Activated naive CD4-positive, alpha-beta T cell treated with anti-CD3 and anti-CD28 coated beads for 36 hours (primary cell): ENCODE measurements at regions not wholly inside any gene's neighbourhood (a gene's known extent, or its start where the extent isn't known, plus 50 kb on each side); places are given as distances from the start of the nearest gene placed in this dataset.

ENCODE experiments used
- CTCF ChIA-PET: fragments of 350-600 bp; sonication (Branson Sonifier 250); formaldehyde crosslinking; loops from one replicate; lab custom pipeline; 2021; ENCODE audit warnings: antibody characterized with exemption; lab: Charles Lee
- DNase-seq: peaks from one replicate; pipeline ENCODE4 v3.0.0-alpha.2; 2020
- H3K27ac Mint-ChIP-seq: one replicate; pipeline ENCODE4 v1.8.0; 2021; ENCODE audit warnings: mild to moderate bottlenecking, mixed read lengths
- H3K27me3 Mint-ChIP-seq: one replicate; pipeline ENCODE4 v1.8.0; 2021; ENCODE audit warnings: low read depth, mixed read lengths
- H3K36me3 Mint-ChIP-seq: one replicate; pipeline ENCODE4 v1.8.0; 2021; ENCODE audit warnings: low read depth, mixed read lengths
- H3K4me1 Mint-ChIP-seq: one replicate; pipeline ENCODE4 v1.8.0; 2021; ENCODE audit warnings: low read depth, mixed read lengths
- H3K4me3 Mint-ChIP-seq: one replicate; pipeline ENCODE4 v1.8.0; 2021; ENCODE audit warnings: mild to moderate bottlenecking, moderate library complexity, mixed read lengths
- H3K9me3 Mint-ChIP-seq: one replicate; pipeline ENCODE4 v1.8.0; 2021; ENCODE audit warnings: mixed read lengths
- intact Hi-C: fragments of 100-400 bp; cut with micrococcal nuclease; formaldehyde crosslinking; loops from one replicate; pipeline ENCODE4 v1.15.1; 2023

GRCh38 chr14:87231336-87232026 lies 761.5 kb downstream of the GALC start:
- no peak overlapping the region for H3K4me3 Mint-ChIP-seq
- no peak overlapping the region for H3K27ac Mint-ChIP-seq
- H3K4me1 Mint-ChIP-seq: no peaks in the 10 kb centered on the region
- CTCF ChIA-PET: no interaction called here
- no peaks in the 10 kb centered on the region for H3K27me3 Mint-ChIP-seq
- peaks cover 9% of the 10 kb centered on the region for H3K9me3 Mint-ChIP-seq
- intact Hi-C loops: no loop called here
- DNase-seq: no peak
- H3K36me3 Mint-ChIP-seq: no peaks in the 10 kb centered on the region

DNA sequence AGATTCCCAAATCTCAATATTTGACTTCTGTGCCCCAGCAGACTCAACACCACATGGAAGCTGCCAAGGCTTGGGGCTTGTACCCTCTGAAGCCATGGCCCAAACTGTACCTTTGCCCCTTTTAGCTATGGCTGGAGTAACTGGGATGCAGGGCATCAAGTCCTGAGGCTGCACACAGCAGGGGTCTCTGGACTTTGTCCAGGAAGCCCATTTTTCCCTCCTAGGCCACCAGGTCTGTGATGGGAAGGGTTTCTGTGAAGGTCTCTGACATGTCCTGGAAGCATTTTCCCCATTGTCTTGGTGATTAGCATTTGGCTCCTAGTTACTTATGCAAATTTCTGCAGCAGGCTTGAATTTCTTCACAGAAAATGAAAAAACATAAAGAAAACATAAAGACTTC lies 762.3 kb downstream of the GALC start:
- no peaks in the 10 kb centered on the region for H3K27me3 Mint-ChIP-seq
- DNase-seq: no peak
- H3K4me1 Mint-ChIP-seq: no peaks in the 10 kb centered on the region
- peaks cover 9% of the 10 kb centered on the region for H3K9me3 Mint-ChIP-seq
- CTCF ChIA-PET: no interaction called here
- intact Hi-C loops: no loop called here
- no peak overlapping the region for H3K4me3 Mint-ChIP-seq
- H3K36me3 Mint-ChIP-seq: no peaks in the 10 kb centered on the region
- H3K27ac Mint-ChIP-seq: no peak overlapping the region

- Mint-ChIP-seq H3K36me3 (no peaks in the 10 kb centered on the region), H3K27me3 (no peaks in the 10 kb centered on the region), H3K4me3 (no peak overlapping the region), H3K9me3 (peaks cover 9% of the 10 kb centered on the region), H3K4me1 (no peaks in the 10 kb centered on the region), H3K27ac (no peak overlapping the region)
- no peak for DNase-seq
- CTCF ChIA-PET: no interaction called here
- intact Hi-C loops: no loop called here
These were observed 763.9 kb downstream of the GALC start for GRCh38 chr14:87229131-87229530.

- H3K27ac Mint-ChIP-seq: no peak overlapping the region
These were observed 776.0 kb downstream of the GALC start for GRCh38 chr14:87217023-87217422.

DNA sequence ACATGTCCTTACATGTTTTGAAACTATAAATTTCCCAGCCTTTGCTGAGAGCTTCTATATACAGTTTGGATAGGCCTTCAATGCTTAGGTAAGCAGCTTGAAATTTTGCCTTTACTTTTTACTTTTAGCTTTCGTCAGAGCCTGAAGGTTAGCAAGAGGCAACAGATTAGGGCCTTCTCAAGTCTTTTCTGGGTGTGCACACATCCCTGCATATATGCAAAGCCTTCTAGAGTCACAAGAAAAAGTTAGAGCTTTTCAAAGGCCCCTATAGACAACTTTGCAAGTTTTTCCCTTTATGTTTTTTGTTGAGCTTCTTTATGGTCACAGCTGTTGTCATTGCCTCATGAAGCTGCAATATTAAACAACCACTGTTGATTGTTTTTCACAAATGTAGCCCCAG lies 778.4 kb downstream of the GALC start:
- Mint-ChIP-seq H3K36me3 (no peaks in the 10 kb centered on the region), H3K4me1 (no peaks in the 10 kb centered on the region), H3K9me3 (peaks cover 10% of the 10 kb centered on the region), H3K27ac (no peak overlapping the region), H3K4me3 (no peak overlapping the region), H3K27me3 (no peaks in the 10 kb centered on the region)
- intact Hi-C loops: no loop called here
- no peak for DNase-seq
- CTCF ChIA-PET: interaction anchor here (0.7 kb wide), 1 partner anchor 27 kb away, joined by 3 read pairs; no protein-coding TSS in a partner anchor

More at GRCh38 chr14:87217023-87217422, 776.0 kb downstream of the GALC start:
- H3K9me3 Mint-ChIP-seq: peaks cover 8% of the 10 kb centered on the region
- intact Hi-C loops: no loop called here
- H3K4me1 Mint-ChIP-seq: no peaks in the 10 kb centered on the region
- H3K4me3 Mint-ChIP-seq: no peak overlapping the region
- no peaks in the 10 kb centered on the region for H3K36me3 Mint-ChIP-seq
- no peaks in the 10 kb centered on the region for H3K27me3 Mint-ChIP-seq
- CTCF ChIA-PET: no interaction called here
- DNase-seq: no peak

GRCh38 chr14:87207756-87208155 lies 785.2 kb downstream of the GALC start:
- intact Hi-C loops: no loop called here
- no peak for DNase-seq
- H3K27ac Mint-ChIP-seq: no peak overlapping the region
- no peaks in the 10 kb centered on the region for H3K27me3 Mint-ChIP-seq
- H3K4me1 Mint-ChIP-seq: no peaks in the 10 kb centered on the region
- H3K36me3 Mint-ChIP-seq: no peaks in the 10 kb centered on the region
- H3K4me3 Mint-ChIP-seq: no peak overlapping the region
- CTCF ChIA-PET: no interaction called here
- peaks cover 6% of the 10 kb centered on the region for H3K9me3 Mint-ChIP-seq

GRCh38 chr14:87205811-87206210 lies 787.2 kb downstream of the GALC start:
- DNase-seq: no peak
- CTCF ChIA-PET: no interaction called here
- H3K27me3 Mint-ChIP-seq: no peaks in the 10 kb centered on the region
- no peaks in the 10 kb centered on the region for H3K4me1 Mint-ChIP-seq
- peaks cover 3% of the 10 kb centered on the region for H3K9me3 Mint-ChIP-seq
- no peak overlapping the region for H3K4me3 Mint-ChIP-seq
- no peaks in the 10 kb centered on the region for H3K36me3 Mint-ChIP-seq
- H3K27ac Mint-ChIP-seq: no peak overlapping the region
- intact Hi-C loops: no loop called here

- Mint-ChIP-seq H3K4me1 (no peaks in the 10 kb centered on the region), H3K9me3 (peaks cover 2% of the 10 kb centered on the region), H3K36me3 (no peaks in the 10 kb centered on the region), H3K27me3 (no peaks in the 10 kb centered on the region), H3K4me3 (no peak overlapping the region), H3K27ac (no peak overlapping the region)
- intact Hi-C loops: no loop called here
- CTCF ChIA-PET: no interaction called here
- DNase-seq: no peak
These were observed 789.6 kb downstream of the GALC start for GRCh38 chr14:87203346-87203745.

GRCh38 chr14:87199381-87199780 lies 793.6 kb downstream of the GALC start:
- Mint-ChIP-seq H3K36me3 (no peaks in the 10 kb centered on the region), H3K27ac (no peak overlapping the region), H3K4me1 (no peaks in the 10 kb centered on the region), H3K27me3 (no peaks in the 10 kb centered on the region), H3K4me3 (no peak overlapping the region), H3K9me3 (peaks cover 7% of the 10 kb centered on the region)
- CTCF ChIA-PET: no interaction called here
- DNase-seq: no peak
- intact Hi-C loops: no loop called here

DNA sequence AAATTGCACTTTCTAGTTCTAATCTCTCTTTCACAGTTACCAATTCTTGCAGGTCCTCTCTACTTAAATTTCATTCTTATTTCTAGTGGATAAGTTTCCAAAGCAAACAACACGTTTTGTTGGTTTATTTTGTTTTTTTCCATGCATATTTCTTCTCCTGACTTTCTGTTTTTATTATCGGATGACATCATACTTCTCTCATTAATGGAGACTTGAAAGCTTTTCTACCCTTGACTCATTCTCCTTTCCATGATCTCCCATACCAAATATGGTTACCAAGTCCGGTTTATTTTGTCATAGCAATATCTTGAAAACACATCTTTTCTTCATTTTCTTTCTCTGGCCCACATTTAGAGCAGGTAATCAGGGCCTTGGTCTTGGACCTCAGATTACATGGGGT lies 796.5 kb downstream of the GALC start:
- Mint-ChIP-seq H3K4me1 (no peaks in the 10 kb centered on the region), H3K9me3 (peaks cover 5% of the 10 kb centered on the region), H3K36me3 (no peaks in the 10 kb centered on the region), H3K4me3 (no peak overlapping the region), H3K27ac (no peak overlapping the region), H3K27me3 (no peaks in the 10 kb centered on the region)
- intact Hi-C loops: no loop called here
- DNase-seq: no peak
- CTCF ChIA-PET: no interaction called here

DNA sequence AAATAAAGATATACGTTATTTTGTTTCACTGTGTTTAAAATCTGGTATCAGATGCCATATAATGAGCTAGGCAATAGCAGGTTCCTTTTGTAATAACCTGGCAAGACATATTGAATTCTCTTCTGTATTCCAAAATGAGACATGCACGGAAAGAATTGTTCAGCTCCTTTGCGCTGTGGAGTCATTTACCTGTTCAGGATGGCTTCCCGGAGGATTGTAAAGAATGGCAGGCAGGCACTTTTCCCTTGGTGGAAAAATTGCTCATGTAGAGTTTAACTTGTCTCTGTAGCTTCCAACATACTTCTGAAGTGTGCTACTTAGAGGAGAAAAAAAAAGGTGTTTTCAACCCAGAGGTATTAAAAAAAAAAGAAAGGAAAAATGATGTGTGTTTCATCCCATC lies 805.2 kb downstream of the GALC start:
- Mint-ChIP-seq H3K27ac (no peak overlapping the region), H3K4me1 (no peaks in the 10 kb centered on the region), H3K36me3 (no peaks in the 10 kb centered on the region), H3K4me3 (no peak overlapping the region), H3K27me3 (no peaks in the 10 kb centered on the region), H3K9me3 (peaks cover 8% of the 10 kb centered on the region)
- no peak for DNase-seq
- CTCF ChIA-PET: no interaction called here
- intact Hi-C loops: no loop called here

GRCh38 chr14:87186737-87187136 lies 806.2 kb downstream of the GALC start:
- no peak for DNase-seq
- Mint-ChIP-seq H3K4me1 (no peaks in the 10 kb centered on the region), H3K9me3 (peaks cover 8% of the 10 kb centered on the region), H3K36me3 (no peaks in the 10 kb centered on the region), H3K27me3 (no peaks in the 10 kb centered on the region), H3K27ac (no peak overlapping the region), H3K4me3 (no peak overlapping the region)
- CTCF ChIA-PET: interaction anchor here (0.6 kb wide), 1 partner anchor 1001 kb away, joined by 3 read pairs; no protein-coding TSS in a partner anchor
- intact Hi-C loops: no loop called here

- no peak overlapping the region for H3K4me3 Mint-ChIP-seq
- H3K27ac Mint-ChIP-seq: no peak overlapping the region
- intact Hi-C loops: no loop called here
- H3K27me3 Mint-ChIP-seq: no peaks in the 10 kb centered on the region
- no peaks in the 10 kb centered on the region for H3K36me3 Mint-ChIP-seq
- CTCF ChIA-PET: no interaction called here
- no peaks in the 10 kb centered on the region for H3K4me1 Mint-ChIP-seq
- H3K9me3 Mint-ChIP-seq: peaks cover 8% of the 10 kb centered on the region
- DNase-seq: no peak
These were observed 806.9 kb downstream of the GALC start for GRCh38 chr14:87185961-87186560.
